GM12878 (cell line): ENCODE measurements at regions not wholly inside any gene's neighbourhood (a gene's known extent, or its start where the extent isn't known, plus 50 kb on each side); places are given as distances from the start of the nearest gene placed in this dataset.

Experiments
- BHLHE40 ChIP-seq, 2 experiments: fragments of 450-650 bp in 1 of 2; IDR thresholded peaks; 2 replicates each; pipeline ENCODE4 v1.6.1; 2011 to 2017; ENCODE audit warnings: low read depth in 2 of 2, borderline replicate concordance in 1 of 2, improper control_type of control experiment in 1 of 2, low read length in 1 of 2, mild to moderate bottlenecking in 1 of 2
- IKZF1 ChIP-seq: fragments of 450-650 bp; conservative IDR thresholded peaks from 2 replicates; pipeline ENCODE4 v1.6.1; 2017; ENCODE audit warnings: antibody characterized with exemption, mild to moderate bottlenecking
- MEF2A ChIP-seq: IDR thresholded peaks from 2 replicates; pipeline ENCODE4 v1.6.1; 2011; ENCODE audit warnings: low read depth, mild to moderate bottlenecking, low read length, moderate library complexity; ENCODE audit not compliant: insufficient read depth
- RUNX3 ChIP-seq: IDR thresholded peaks from 2 replicates; pipeline ENCODE4 v1.6.1; 2012; ENCODE audit warnings: low read length, inconsistent platforms
- SRF ChIP-seq, 2 experiments: IDR thresholded peaks; 2 replicates each; pipeline ENCODE4 v1.6.1; 2011; ENCODE audit warnings: low read depth in 2 of 2, low read length in 2 of 2, mild to moderate bottlenecking in 1 of 2, moderate library complexity in 1 of 2
- TCF3 ChIP-seq: IDR thresholded peaks from 2 replicates; pipeline ENCODE4 v1.6.1; 2012; ENCODE audit warnings: low read depth, mild to moderate bottlenecking, low read length, borderline replicate concordance; ENCODE audit not compliant: insufficient read depth
- ZNF207 ChIP-seq: fragments of 450-650 bp; IDR thresholded peaks from 2 replicates; pipeline ENCODE4 v1.6.1; 2014; ENCODE audit warnings: antibody characterized with exemption, mild to moderate bottlenecking, borderline replicate concordance
- TF ChIP-seq, protein P1 (sequence below), 3 experiments: IDR thresholded peaks in 2 of 3; conservative IDR thresholded peaks in 1 of 3; 2 replicates each; pipeline ENCODE4 v1.5.1; 2011; ENCODE audit warnings: low read depth in 3 of 3, low read length in 3 of 3, mild to moderate bottlenecking in 3 of 3, control low read depth in 2 of 3, moderate library complexity in 2 of 3, inconsistent platforms in 1 of 3, mixed read lengths in 1 of 3; ENCODE audit not compliant: control insufficient read depth in 2 of 3, insufficient read depth in 1 of 3; ENCODE audit errors: extremely low read depth in 1 of 3
- TF ChIP-seq, protein P2 (sequence below): IDR thresholded peaks from 2 replicates; pipeline ENCODE4 v1.6.1; 2011; ENCODE audit warnings: mild to moderate bottlenecking, low read depth, low read length, moderate library complexity; ENCODE audit not compliant: insufficient replicate concordance

DNA sequence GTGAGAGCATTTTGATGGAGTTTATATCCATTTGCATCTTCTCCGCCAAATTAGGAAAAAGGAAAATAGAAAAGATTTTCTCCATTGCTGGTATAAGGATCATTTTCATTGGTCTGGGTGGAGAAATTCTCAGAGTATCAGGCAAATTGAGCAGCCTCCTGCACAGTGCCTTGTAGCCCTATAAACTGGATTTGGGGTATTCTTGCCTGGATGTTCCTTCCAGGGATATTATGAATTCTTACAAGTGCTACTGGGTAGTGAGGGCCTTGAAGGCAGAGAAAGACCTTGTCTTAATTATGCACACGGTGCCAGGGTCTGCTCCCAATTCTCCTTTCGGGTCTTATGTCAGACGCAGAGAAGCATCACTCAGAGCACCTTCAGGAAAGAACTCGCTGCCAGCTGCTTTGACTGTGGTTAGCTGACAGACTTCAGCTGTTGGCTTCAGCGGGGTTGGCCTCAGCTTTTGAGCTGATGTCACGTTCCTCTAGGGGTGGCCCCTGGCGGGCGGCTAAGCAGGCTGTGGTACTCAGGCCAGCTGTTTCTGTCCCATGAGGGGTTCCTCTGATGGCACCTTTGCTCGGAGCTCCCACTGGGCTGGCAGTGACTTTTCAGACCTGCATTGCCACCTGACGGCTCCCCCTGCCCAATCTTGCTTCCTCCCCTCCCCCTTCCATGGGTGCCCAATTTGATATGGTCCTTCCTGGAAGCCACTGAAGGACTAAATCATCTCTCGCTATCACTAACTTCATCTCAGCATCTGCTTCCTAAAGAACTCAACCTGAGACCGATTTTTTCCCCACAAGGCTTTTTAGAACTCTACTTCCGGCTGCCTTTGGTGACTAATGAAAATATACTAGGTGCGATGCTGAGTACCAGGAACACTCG lies 519.5 kb downstream of the BCOR start (continued):
- TF ChIP-seq, protein P1, sequence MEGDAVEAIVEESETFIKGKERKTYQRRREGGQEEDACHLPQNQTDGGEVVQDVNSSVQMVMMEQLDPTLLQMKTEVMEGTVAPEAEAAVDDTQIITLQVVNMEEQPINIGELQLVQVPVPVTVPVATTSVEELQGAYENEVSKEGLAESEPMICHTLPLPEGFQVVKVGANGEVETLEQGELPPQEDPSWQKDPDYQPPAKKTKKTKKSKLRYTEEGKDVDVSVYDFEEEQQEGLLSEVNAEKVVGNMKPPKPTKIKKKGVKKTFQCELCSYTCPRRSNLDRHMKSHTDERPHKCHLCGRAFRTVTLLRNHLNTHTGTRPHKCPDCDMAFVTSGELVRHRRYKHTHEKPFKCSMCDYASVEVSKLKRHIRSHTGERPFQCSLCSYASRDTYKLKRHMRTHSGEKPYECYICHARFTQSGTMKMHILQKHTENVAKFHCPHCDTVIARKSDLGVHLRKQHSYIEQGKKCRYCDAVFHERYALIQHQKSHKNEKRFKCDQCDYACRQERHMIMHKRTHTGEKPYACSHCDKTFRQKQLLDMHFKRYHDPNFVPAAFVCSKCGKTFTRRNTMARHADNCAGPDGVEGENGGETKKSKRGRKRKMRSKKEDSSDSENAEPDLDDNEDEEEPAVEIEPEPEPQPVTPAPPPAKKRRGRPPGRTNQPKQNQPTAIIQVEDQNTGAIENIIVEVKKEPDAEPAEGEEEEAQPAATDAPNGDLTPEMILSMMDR (IDR thresholded peaks at IDR 0.05 in 2 of 3, conservative IDR thresholded peaks at IDR 0.05 in 1 of 3; ENCODE audit: control insufficient read depth in 2 of 3, extremely low read depth in 1 of 3, insufficient read depth in 1 of 3, low read depth in 3 of 3, low read length in 3 of 3): 0 out of 6 replicates have a peak, but pooled peaks of 1 of the 3 experiments have one; percentile 2
- TF ChIP-seq, protein P2, sequence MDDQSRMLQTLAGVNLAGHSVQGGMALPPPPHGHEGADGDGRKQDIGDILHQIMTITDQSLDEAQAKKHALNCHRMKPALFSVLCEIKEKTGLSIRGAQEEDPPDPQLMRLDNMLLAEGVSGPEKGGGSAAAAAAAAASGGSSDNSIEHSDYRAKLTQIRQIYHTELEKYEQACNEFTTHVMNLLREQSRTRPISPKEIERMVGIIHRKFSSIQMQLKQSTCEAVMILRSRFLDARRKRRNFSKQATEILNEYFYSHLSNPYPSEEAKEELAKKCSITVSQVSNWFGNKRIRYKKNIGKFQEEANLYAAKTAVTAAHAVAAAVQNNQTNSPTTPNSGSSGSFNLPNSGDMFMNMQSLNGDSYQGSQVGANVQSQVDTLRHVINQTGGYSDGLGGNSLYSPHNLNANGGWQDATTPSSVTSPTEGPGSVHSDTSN: peak; percentile 81
- TF ChIP-seq SRF (IDR thresholded peaks at IDR 0.05; ENCODE audit: low read depth in 2 of 2, low read length in 2 of 2) (0 out of 4 replicates have a peak, but pooled peaks of 1 of the 2 experiments have one; percentile 3), ZNF207 (no peak), RUNX3 (peak; percentile 76), TCF3 (peak; percentile 98), IKZF1 (0 out of 2 replicates have a peak, but pooled peaks have one; percentile 22), BHLHE40 (IDR thresholded peaks at IDR 0.05; ENCODE audit: borderline replicate concordance in 1 of 2, low read depth in 2 of 2, low read length in 1 of 2) (peak; percentile 77 to 86), MEF2A (no peak)
